AG04450 (cell line): ENCODE measurements at regions not wholly inside any gene's neighbourhood (a gene's known extent, or its start where the extent isn't known, plus 50 kb on each side); places are given as distances from the start of the nearest gene placed in this dataset.
A peak's percentile ranks its signal among the peaks of the same experiment; 100 is the strongest.

Experiments used
- CTCF ChIA-PET: fragments of 300-600, 350-600 bp; formaldehyde crosslinking; extraction: SDS; loops from one replicate; lab custom pipeline; 2022; ENCODE audit warnings: antibody characterized with exemption, inconsistent platforms; lab: Charles Lee
- POLR2A ChIA-PET: fragments of 350-600 bp; formaldehyde crosslinking; extraction: SDS; loops from one replicate; lab custom pipeline; 2021; ENCODE audit warnings: antibody characterized with exemption, inconsistent platforms; lab: Yijun Ruan, JAX
- DNase-seq: peaks from one replicate; pipeline ENCODE4 v3.0.0-alpha.2; 2011; ENCODE audit warnings: low read depth, low spot score
- H3K27ac ChIP-seq: one replicate; pipeline ENCODE4 v1.5.1; 2012; ENCODE audit warnings: low read depth, low read length, control low read depth
- H3K27me3 ChIP-seq: one replicate; pipeline ENCODE4 v1.6.0; 2012; ENCODE audit warnings: low read length; ENCODE audit not compliant: control insufficient read depth, insufficient read depth
- H3K4me3 ChIP-seq: 2 replicates; pipeline ENCODE4 v1.5.1; 2011; ENCODE audit warnings: mild to moderate bottlenecking, low read depth, low read length, control low read depth
- H3K9me3 ChIP-seq: 2 replicates; pipeline ENCODE4 v1.5.1; 2012; ENCODE audit warnings: low read length; ENCODE audit not compliant: control insufficient read depth, insufficient read depth
- CTCF ChIP-seq: IDR thresholded peaks from 2 replicates; pipeline ENCODE4 v1.5.1; 2011; ENCODE audit warnings: low read depth, low read length, control low read depth, inconsistent platforms

GRCh38 chr9:88077071-88077617 is 61.1 kb downstream of the SPATA31C2 start:
- no peak overlapping the region for H3K27ac ChIP-seq
- H3K9me3 ChIP-seq: no peaks in the 10 kb centered on the region
- CTCF ChIA-PET: interaction anchor here (0.6 to 1.1 kb wide), 5 partner anchors 11 to 504 kb away, joined by 3 read pairs; no protein-coding TSS in a partner anchor
- POLR2A ChIA-PET: interaction anchor here (0.6 kb wide), 1 partner anchor 28 kb away, joined by 3 read pairs; no protein-coding TSS in a partner anchor
- TF ChIP-seq CTCF: no peak
- H3K4me3 ChIP-seq: peak overlapping the region; percentile 74
- H3K27me3 ChIP-seq: peaks cover 2% of the 10 kb centered on the region
- no peak for DNase-seq

DNA sequence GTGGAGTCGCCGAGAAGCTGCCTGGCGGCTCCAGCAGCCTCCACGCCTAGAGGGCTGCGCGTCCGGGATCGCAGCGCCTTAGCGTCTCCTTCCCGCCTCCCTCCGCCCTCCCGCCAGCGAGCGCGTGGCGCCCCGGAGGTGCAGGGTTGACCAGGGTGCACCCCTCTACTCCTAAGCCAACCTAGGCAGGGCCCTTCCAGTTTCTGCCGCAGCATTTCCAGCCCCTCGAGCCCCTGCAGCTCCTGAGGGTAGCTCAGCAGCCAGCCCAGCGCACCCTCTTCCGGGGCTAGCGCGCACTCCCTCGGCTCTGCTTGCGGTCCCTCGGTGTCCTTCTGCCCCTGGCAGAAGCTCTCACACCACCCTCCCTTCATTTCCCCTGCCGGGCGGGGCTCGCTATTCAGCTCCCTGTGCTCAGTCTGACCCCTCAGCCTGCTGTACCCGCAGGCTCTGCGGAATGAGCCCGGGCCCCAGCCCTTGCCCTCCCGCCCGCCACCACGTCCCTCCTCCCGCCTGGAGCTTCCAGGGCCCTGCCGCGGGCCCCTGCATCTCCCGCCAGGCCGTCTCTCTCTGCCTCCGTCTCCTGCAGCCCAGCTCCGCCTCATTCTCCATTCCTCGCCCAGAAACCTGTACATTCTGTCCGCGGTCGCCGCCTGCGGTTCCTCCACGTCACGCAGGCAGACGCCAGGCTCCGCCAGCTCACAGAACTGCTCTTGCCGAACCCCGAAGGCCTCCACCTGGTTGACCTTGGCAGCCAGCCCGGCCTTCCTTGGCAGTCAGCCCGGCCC is 61.8 kb downstream of the SPATA31C2 start:
- POLR2A ChIA-PET: no interaction called here
- no peaks in the 10 kb centered on the region for H3K9me3 ChIP-seq
- DNase-seq: peak; percentile 16
- peak; percentile 8; the same call in 1 of the 2 replicates for TF ChIP-seq CTCF
- H3K27ac ChIP-seq: no peak overlapping the region
- peak overlapping the region; percentile 74 for H3K4me3 ChIP-seq
- H3K27me3 ChIP-seq: peaks cover 2% of the 10 kb centered on the region
- CTCF ChIA-PET: interaction anchor here (0.6 to 1.3 kb wide), 9 partner anchors 11 to 505 kb away, joined by 3 to 4 read pairs (median 3); no protein-coding TSS in a partner anchor

GRCh38 chr9:88075966-88076285 is 62.3 kb downstream of the SPATA31C2 start:
- Histone ChIP-seq H3K27me3 (peaks cover 2% of the 10 kb centered on the region), H3K4me3 (peak overlapping the region; percentile 74), H3K9me3 (no peaks in the 10 kb centered on the region), H3K27ac (no peak overlapping the region)
- ChIA-PET CTCF (interaction anchor here (0.5 to 1.3 kb wide), 8 partner anchors 14 to 1919 kb away, joined by 3 to 4 read pairs (median 3); partner anchors contain the start of gene CTSL), POLR2A (no interaction called here)
- no peak for TF ChIP-seq CTCF
- DNase-seq: no peak

DNA sequence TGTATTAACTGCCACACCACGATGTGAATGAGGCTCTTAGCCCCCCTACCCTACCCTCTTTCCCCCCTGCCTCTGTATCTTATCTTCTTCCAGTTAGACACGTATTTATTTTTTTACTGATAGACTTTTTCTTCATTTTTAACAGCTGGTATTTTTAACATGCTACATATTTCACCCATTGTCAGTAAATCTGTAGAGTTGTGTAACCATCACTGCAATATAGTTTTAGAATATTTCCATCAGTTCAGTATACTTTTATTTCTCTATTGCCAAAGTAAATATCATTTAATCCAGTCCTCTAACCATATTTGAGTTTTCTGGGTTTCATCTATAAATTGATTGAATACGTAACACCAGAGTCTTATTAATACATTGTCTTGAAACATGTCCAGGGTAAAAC is 62.8 kb downstream of the SPATA31C2 start:
- H3K27me3 ChIP-seq: peaks cover 2% of the 10 kb centered on the region
- ChIA-PET POLR2A (no interaction called here), CTCF (interaction anchor here (0.5 to 1.3 kb wide), 4 partner anchors 25 to 1919 kb away, joined by 3 to 4 read pairs (median 3); partner anchors contain the start of gene CTSL)
- no peak for TF ChIP-seq CTCF
- no peak overlapping the region for H3K27ac ChIP-seq
- no peak overlapping the region for H3K4me3 ChIP-seq
- no peak for DNase-seq
- H3K9me3 ChIP-seq: no peaks in the 10 kb centered on the region

GRCh38 chr9:88074931-88075330 is 63.3 kb downstream of the SPATA31C2 start:
- CTCF ChIA-PET: no interaction called here
- DNase-seq: no peak

More at GRCh38 chr9:88074931-88075330, 63.3 kb downstream of the SPATA31C2 start:
- peaks cover 2% of the 10 kb centered on the region for H3K27me3 ChIP-seq
- H3K27ac ChIP-seq: no peak overlapping the region
- no peak for TF ChIP-seq CTCF
- H3K9me3 ChIP-seq: no peaks in the 10 kb centered on the region
- no peak overlapping the region for H3K4me3 ChIP-seq
- POLR2A ChIA-PET: no interaction called here
